PC-9 (cell line): ENCODE measurements at regions not wholly inside any gene's neighbourhood (a gene's known extent, or its start where the extent isn't known, plus 50 kb on each side); places are given as distances from the start of the nearest gene placed in this dataset.

ENCODE experiments used
- BruUV-seq: library from RNA; stranded (reverse); fragments of 400-500 nt; replicated peaks from 2 replicates; lab custom pipeline; 2021; lab: Mats Ljungman, UMichigan
- CTCF ChIA-PET: fragments of 300-600 bp; sonication (Branson Sonifier 250); formaldehyde crosslinking; loops from one replicate; lab custom pipeline; 2022; ENCODE audit warnings: antibody characterized with exemption; lab: Charles Lee
- POLR2A ChIA-PET: fragments of 300-600 bp; sonication (Branson Sonifier 250); formaldehyde crosslinking; loops from one replicate; lab custom pipeline; 2022; ENCODE audit warnings: antibody characterized with exemption; ENCODE audit not compliant: unreplicated experiment; lab: Charles Lee
- DNase-seq, 2 experiments: peaks; one replicate each; pipeline versions ENCODE4 v3.0.0 to v3.0.0-alpha.2; 2015 to 2022; ENCODE audit warnings: mixed read lengths in 1 of 2
- H2AFZ ChIP-seq: fragments of 200-600 bp; sonication (generic); 2 replicates; pipeline ENCODE4 v1.8.1; 2017; ENCODE audit warnings: antibody characterized with exemption
- H3F3A ChIP-seq: fragments of 200-600 bp; sonication (generic); 2 replicates; pipeline ENCODE4 v1.8.1; 2017; ENCODE audit warnings: antibody characterized with exemption, mild to moderate bottlenecking, low read depth; ENCODE audit not compliant: insufficient read depth
- H3K27ac ChIP-seq: fragments of 200-600 bp; sonication (generic); 2 replicates; pipeline ENCODE4 v1.6.1; 2016; ENCODE audit warnings: mixed run types
- H3K27me3 ChIP-seq: fragments of 200-600 bp; sonication (generic); 2 replicates; pipeline ENCODE4 v1.6.1; 2016; ENCODE audit warnings: low read depth, mixed run types; ENCODE audit not compliant: insufficient read depth
- H3K36me3 ChIP-seq: fragments of 200-600 bp; sonication (generic); 2 replicates; pipeline ENCODE4 v1.6.1; 2016; ENCODE audit warnings: low read depth, mixed run types
- H3K4me1 ChIP-seq: fragments of 200-600 bp; sonication (generic); replicated peaks from 2 replicates; pipeline ENCODE4 v1.6.1; 2016; ENCODE audit warnings: mixed run types; ENCODE audit not compliant: insufficient read depth
- H3K4me2 ChIP-seq: fragments of 200-600 bp; sonication (generic); 2 replicates; pipeline ENCODE4 v1.6.1; 2017; ENCODE audit warnings: mixed run types
- H3K4me3 ChIP-seq: fragments of 200-600 bp; sonication (generic); 2 replicates; pipeline ENCODE4 v1.6.1; 2016; ENCODE audit warnings: mixed run types
- H3K79me2 ChIP-seq: fragments of 200-600 bp; sonication (generic); 2 replicates; pipeline ENCODE4 v1.6.1; 2017; ENCODE audit warnings: low read depth, mixed run types
- H3K9me2 ChIP-seq: fragments of 200-600 bp; sonication (generic); 2 replicates; pipeline ENCODE4 v1.8.1; 2017; ENCODE audit warnings: mild to moderate bottlenecking; ENCODE audit not compliant: insufficient read depth
- H3K9me3 ChIP-seq: fragments of 200-600 bp; sonication (generic); 2 replicates; pipeline ENCODE4 v1.8.1; 2016; ENCODE audit warnings: low read depth; ENCODE audit not compliant: insufficient read depth
- H4K20me1 ChIP-seq: fragments of 200-600 bp; sonication (generic); 2 replicates; pipeline ENCODE4 v1.8.1; 2017; ENCODE audit not compliant: insufficient read depth
- EZH2 ChIP-seq: fragments of 200-600 bp; sonication (generic); IDR thresholded peaks from 2 replicates; pipeline ENCODE4 v1.8.0; 2017; ENCODE audit warnings: antibody characterized with exemption, low read depth
- intact Hi-C: fragments of 100-400 bp; cut with micrococcal nuclease; formaldehyde crosslinking; loops from one replicate; pipeline ENCODE4 v1.10.0; 2022; ENCODE audit not compliant: unreplicated experiment
- TF ChIP-seq, protein P1 (sequence below): fragments of 200-600 bp; sonication (generic); conservative IDR thresholded peaks from 2 replicates; pipeline ENCODE4 v1.6.1; 2017; ENCODE audit warnings: mixed run types, antibody characterized with exemption, mild to moderate bottlenecking, moderate library complexity

GRCh38 chr5:103849934-103850333, 287.3 kb upstream of the NUDT12 start:
- no peaks in the 10 kb centered on the region for H3K36me3 ChIP-seq
- no peaks in the 10 kb centered on the region; the same call in 1 of the 2 replicates for H3F3A ChIP-seq
- no peaks in the 10 kb centered on the region for H3K27me3 ChIP-seq
- no peak overlapping the region for H3K27ac ChIP-seq
- no peaks in the 10 kb centered on the region for H3K9me3 ChIP-seq
- H3K9me2 ChIP-seq, result no peaks in the 10 kb centered on the region
- ChIA-PET CTCF (no interaction called here), POLR2A (interaction anchor here (0.6 to 0.9 kb wide), 2 partner anchors 18 to 395 kb away, joined by 6 to 7 read pairs; no protein-coding TSS in a partner anchor)
- H3K4me1 ChIP-seq, result peaks cover 4% of the 10 kb centered on the region; the same call in 1 of the 2 replicates
- no peaks in the 10 kb centered on the region for H4K20me1 ChIP-seq
- no peak overlapping the region for H3K4me2 ChIP-seq
- no peaks in the 10 kb centered on the region for H3K79me2 ChIP-seq
- H3K4me3 ChIP-seq, result no peak overlapping the region
- no peak for TF ChIP-seq EZH2
- TF ChIP-seq, protein P1, sequence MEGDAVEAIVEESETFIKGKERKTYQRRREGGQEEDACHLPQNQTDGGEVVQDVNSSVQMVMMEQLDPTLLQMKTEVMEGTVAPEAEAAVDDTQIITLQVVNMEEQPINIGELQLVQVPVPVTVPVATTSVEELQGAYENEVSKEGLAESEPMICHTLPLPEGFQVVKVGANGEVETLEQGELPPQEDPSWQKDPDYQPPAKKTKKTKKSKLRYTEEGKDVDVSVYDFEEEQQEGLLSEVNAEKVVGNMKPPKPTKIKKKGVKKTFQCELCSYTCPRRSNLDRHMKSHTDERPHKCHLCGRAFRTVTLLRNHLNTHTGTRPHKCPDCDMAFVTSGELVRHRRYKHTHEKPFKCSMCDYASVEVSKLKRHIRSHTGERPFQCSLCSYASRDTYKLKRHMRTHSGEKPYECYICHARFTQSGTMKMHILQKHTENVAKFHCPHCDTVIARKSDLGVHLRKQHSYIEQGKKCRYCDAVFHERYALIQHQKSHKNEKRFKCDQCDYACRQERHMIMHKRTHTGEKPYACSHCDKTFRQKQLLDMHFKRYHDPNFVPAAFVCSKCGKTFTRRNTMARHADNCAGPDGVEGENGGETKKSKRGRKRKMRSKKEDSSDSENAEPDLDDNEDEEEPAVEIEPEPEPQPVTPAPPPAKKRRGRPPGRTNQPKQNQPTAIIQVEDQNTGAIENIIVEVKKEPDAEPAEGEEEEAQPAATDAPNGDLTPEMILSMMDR, result no peak
- H2AFZ ChIP-seq, result no peak overlapping the region
- BruUV-seq, result no TSS peak
- peak; percentile 24 to 68 for DNase-seq
- intact Hi-C loops, result no loop called here

DNA sequence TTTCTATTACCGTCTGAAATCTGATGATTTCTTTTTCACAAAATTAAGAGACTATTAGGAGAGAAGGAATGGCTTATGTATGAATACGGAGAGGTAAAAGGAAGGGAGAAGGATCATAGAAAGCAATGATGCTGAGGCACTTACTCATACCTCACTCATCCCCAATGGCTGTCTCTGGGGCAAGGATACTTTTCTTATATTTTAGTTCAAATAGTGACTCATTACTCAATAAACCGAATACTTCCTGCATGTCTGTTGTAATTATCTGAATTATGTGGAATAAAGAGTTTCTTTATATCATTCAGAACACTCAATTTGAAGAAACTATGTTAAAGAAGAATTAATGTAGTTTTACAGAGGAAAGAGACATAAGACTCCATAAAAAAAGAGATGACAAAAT, 284.5 kb upstream of the NUDT12 start:
- POLR2A ChIA-PET, result interaction anchor here (0.5 kb wide), 1 partner anchor 344 kb away, joined by 3 read pairs; no protein-coding TSS in a partner anchor
- no peaks in the 10 kb centered on the region for H3K79me2 ChIP-seq
- peaks cover 4% of the 10 kb centered on the region; the same call in 1 of the 2 replicates for H3K4me1 ChIP-seq
- no peak overlapping the region for H3K4me3 ChIP-seq
- TF ChIP-seq, protein P1, result no peak
- TF ChIP-seq EZH2, result no peak
- no peak for DNase-seq
- no peak overlapping the region for H3K27ac ChIP-seq
- H3K36me3 ChIP-seq, result no peaks in the 10 kb centered on the region
- no peaks in the 10 kb centered on the region for H4K20me1 ChIP-seq
- no peaks in the 10 kb centered on the region for H3K27me3 ChIP-seq
- H2AFZ ChIP-seq, result no peak overlapping the region
- CTCF ChIA-PET, result no interaction called here
- no peaks in the 10 kb centered on the region; the same call in 1 of the 2 replicates for H3F3A ChIP-seq
- no peaks in the 10 kb centered on the region for H3K9me2 ChIP-seq
- intact Hi-C loops, result no loop called here
- no TSS peak for BruUV-seq
- no peaks in the 10 kb centered on the region for H3K9me3 ChIP-seq
- no peak overlapping the region for H3K4me2 ChIP-seq

DNA sequence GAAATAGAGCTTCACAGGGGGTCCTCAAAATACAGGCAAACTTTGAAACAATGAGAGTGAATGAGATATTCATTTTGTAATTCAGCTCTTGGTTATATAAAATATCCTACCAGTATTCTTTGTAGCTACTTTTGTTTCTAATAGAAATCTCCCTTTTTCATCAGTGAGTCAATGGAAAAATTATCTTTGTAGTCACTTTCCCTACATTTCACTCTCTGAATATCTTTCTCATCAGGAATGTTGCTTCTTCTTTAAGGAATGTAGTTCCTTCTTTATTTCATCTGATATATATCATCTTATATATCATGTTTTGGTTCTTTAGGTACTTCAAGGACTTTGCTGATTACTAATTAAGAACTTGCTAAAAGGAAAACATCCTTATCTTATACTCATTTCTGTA, 280.3 kb upstream of the NUDT12 start:
- Histone ChIP-seq H3K4me3 (no peak overlapping the region), H3K36me3 (no peaks in the 10 kb centered on the region), H2AFZ (no peak overlapping the region), H3K27me3 (no peaks in the 10 kb centered on the region), H3K9me3 (no peaks in the 10 kb centered on the region), H4K20me1 (no peaks in the 10 kb centered on the region), H3K79me2 (no peaks in the 10 kb centered on the region), H3K4me1 (0 out of 2 replicates have a peak, but pooled peaks cover 4% of the 10 kb centered on the region), H3K27ac (no peak overlapping the region), H3F3A (no peaks in the 10 kb centered on the region), H3K9me2 (no peaks in the 10 kb centered on the region), H3K4me2 (no peak overlapping the region)
- intact Hi-C loops, result no loop called here
- ChIA-PET POLR2A (no interaction called here), CTCF (no interaction called here)
- TF ChIP-seq EZH2, result no peak
- TF ChIP-seq, protein P1, result no peak
- BruUV-seq, result no TSS peak
- no peak for DNase-seq
